Gastroesophageal sphincter (tissue), 4 donors: ENCODE measurements at regions not wholly inside any gene's neighbourhood (a gene's known extent, or its start where the extent isn't known, plus 50 kb on each side); places are given as distances from the start of the nearest gene placed in this dataset.

Source experiments
- ATAC-seq: fragments of 150-250 bp; one replicate; pipeline ENCODE4 v1.9.1; 2016; ENCODE audit warnings: mild to moderate bottlenecking, moderate library complexity
- H3K27ac ChIP-seq, 4 donors: fragments of 200-600 bp; sonication (generic) in 3 of 4; 1 replicate in 3 of 4; 2 replicates in 1 of 4; pipeline ENCODE4 v1.5.1; 2016 to 2019
- H3K27me3 ChIP-seq: fragments of 200-600 bp; sonication (generic); one replicate; pipeline ENCODE4 v1.5.1; 2019
- H3K36me3 ChIP-seq, 2 donors: fragments of 200-600 bp; sonication (generic); one replicate each; pipeline ENCODE4 v1.5.1; 2019; ENCODE audit warnings: control low read depth in 1 of 2
- H3K4me1 ChIP-seq, 3 donors: fragments of 200-600 bp; sonication (generic); 1 replicate in 2 of 3; 2 replicates in 1 of 3; pipeline ENCODE4 v1.5.1; 2016 to 2019; ENCODE audit warnings: control low read depth in 2 of 3
- H3K4me3 ChIP-seq, 2 donors: fragments of 200-600 bp; sonication (generic); one replicate each; pipeline ENCODE4 v1.5.1; 2019; ENCODE audit warnings: mild to moderate bottlenecking in 1 of 2, moderate library complexity in 1 of 2
- H3K9me3 ChIP-seq, 3 donors: fragments of 200-600 bp; sonication (generic); one replicate each; pipeline ENCODE4 v1.5.1; 2017 to 2019; ENCODE audit warnings: control low read depth in 2 of 3
- EP300 ChIP-seq: sonication (generic); formaldehyde crosslinking; IDR thresholded peaks from one replicate; pipeline ENCODE4 v1.6.1; 2017; ENCODE audit warnings: antibody characterized with exemption, mild to moderate bottlenecking
- POLR2A ChIP-seq, 2 donors: fragments of 450-650 bp; IDR thresholded peaks; one replicate each; pipeline ENCODE4 v1.6.1; 2017; ENCODE audit warnings: antibody characterized with exemption in 2 of 2, mild to moderate bottlenecking in 2 of 2, moderate library complexity in 1 of 2
- POLR2AphosphoS5 ChIP-seq: sonication (generic); formaldehyde crosslinking; IDR thresholded peaks from one replicate; pipeline ENCODE4 v1.6.1; 2017; ENCODE audit warnings: antibody characterized with exemption
- WGBS, 2 donors: methylation state at CpG; one replicate each; pipeline ENCODE4 v1.1.5; 2018; ENCODE audit warnings: low coverage in 1 of 2; 5-methylcytosine and 5-hydroxymethylcytosine counted together
- TF ChIP-seq, protein P1 (sequence below), 4 experiments: fragments of 200-600 bp in 2 of 4; fragments of 450-650 bp in 2 of 4; sonication (generic) in 1 of 4; IDR thresholded peaks; one replicate each; pipeline ENCODE4 v1.5.1; 2017 to 2019; ENCODE audit warnings: antibody characterized with exemption in 4 of 4, mild to moderate bottlenecking in 2 of 4, moderate library complexity in 2 of 4

DNA sequence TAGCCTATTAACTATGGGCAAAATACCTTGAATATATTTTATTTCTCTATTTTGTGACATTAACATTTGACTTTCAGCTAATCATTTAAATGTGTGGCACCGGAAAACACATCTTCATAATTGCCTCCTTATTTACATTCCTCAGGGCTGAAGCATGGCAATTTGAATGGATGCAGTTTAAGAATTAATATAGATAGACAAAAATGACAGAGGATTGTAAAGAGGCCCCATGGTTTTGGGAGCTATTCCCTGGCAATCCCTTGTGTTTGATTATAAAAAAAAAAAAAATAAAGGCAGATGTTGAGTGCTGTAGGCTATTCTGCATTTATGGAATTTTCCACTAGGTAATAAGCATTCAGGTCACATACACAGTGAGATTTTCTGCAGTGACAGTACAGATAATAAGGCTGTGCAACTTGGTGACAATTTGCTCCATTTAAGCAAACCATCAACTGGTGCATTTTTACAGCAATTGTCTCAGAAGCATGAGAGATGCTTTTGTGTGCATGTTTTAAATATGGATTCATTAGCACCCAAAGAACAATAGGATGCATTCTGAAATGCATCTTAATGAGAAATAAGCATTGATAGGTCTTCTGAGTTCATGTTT lies 123.2 kb upstream of the SLC38A4 start:
- Histone ChIP-seq H3K4me3 (no peak overlapping the region), H3K36me3 (no peaks in the 10 kb centered on the region), H3K27me3 (no peaks in the 10 kb centered on the region), H3K4me1 (no peaks in the 10 kb centered on the region), H3K9me3 (no peaks in the 10 kb centered on the region), H3K27ac (no peak overlapping the region)
- TF ChIP-seq EP300 (no peak), POLR2AphosphoS5 (no peak), POLR2A (IDR thresholded peaks at IDR 0.05) (no peak)
- TF ChIP-seq, protein P1, sequence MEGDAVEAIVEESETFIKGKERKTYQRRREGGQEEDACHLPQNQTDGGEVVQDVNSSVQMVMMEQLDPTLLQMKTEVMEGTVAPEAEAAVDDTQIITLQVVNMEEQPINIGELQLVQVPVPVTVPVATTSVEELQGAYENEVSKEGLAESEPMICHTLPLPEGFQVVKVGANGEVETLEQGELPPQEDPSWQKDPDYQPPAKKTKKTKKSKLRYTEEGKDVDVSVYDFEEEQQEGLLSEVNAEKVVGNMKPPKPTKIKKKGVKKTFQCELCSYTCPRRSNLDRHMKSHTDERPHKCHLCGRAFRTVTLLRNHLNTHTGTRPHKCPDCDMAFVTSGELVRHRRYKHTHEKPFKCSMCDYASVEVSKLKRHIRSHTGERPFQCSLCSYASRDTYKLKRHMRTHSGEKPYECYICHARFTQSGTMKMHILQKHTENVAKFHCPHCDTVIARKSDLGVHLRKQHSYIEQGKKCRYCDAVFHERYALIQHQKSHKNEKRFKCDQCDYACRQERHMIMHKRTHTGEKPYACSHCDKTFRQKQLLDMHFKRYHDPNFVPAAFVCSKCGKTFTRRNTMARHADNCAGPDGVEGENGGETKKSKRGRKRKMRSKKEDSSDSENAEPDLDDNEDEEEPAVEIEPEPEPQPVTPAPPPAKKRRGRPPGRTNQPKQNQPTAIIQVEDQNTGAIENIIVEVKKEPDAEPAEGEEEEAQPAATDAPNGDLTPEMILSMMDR (IDR thresholded peaks at IDR 0.05): no peak
- ATAC-seq: no peak
- WGBS, 2 donors: 43% methylated on average over 1 of the region's 1 CpG

DNA sequence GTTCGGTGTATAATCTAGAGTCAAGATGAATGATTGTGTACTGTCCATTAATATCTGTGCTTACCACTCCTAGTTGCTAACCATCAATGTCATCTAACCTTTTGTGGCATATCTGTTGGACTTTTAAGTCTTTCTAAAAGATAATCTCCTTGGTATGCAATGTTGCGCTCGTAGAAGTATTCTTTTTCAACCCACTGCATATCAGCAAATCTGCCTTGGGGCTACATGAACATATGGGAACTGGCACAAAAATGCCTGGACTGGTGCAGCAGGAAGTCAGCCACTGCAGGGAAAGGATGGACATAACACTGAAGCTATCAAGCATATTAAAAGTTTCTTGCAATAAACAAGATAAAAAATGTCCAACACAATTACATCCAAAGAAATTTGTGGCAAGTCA lies 124.3 kb upstream of the SLC38A4 start:
- TF ChIP-seq POLR2AphosphoS5: no peak
- TF ChIP-seq, protein P1 (IDR thresholded peaks at IDR 0.05): no peak
- no peak for TF ChIP-seq EP300
- no peak for TF ChIP-seq POLR2A (IDR thresholded peaks at IDR 0.05)
- Histone ChIP-seq H3K36me3 (no peaks in the 10 kb centered on the region), H3K27ac (no peak overlapping the region), H3K9me3 (no peaks in the 10 kb centered on the region), H3K4me3 (no peak overlapping the region), H3K4me1 (no peaks in the 10 kb centered on the region), H3K27me3 (no peaks in the 10 kb centered on the region)
- ATAC-seq: no peak
- 81 to 84% methylated on average over 3 of the region's 3 CpGs for WGBS, 2 donors

DNA sequence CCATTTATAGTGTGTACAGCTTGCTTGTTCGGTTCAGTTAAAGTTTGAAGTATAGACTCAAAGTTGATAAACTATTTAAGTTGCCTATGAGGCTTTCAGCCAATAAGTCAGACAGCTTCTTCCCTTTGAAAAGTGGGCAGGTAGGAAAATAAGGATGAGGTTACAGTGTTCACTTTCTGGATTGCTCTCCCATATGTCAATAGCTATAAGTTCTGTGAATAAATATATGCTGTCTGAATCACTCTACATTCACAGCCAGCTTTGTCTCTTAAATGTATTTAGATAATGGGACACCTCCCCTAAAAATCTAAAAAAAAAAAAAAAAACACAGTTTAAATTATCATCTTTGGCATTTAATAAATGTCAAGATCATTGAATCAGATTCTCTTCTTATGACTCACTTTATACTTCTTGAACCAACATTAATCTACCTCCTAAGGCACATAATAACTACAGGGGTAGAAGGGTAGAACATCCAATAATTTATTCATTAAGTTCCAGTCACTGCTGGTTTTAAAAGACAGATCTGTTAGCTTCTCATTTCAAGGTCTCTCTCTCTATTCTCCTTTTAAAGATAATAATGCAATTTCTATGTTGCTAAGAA lies 126.4 kb upstream of the PCED1B start:
- H3K4me3 ChIP-seq: no peak overlapping the region
- TF ChIP-seq POLR2AphosphoS5 (no peak), POLR2A (IDR thresholded peaks at IDR 0.05) (no peak), EP300 (no peak)
- TF ChIP-seq, protein P1 (IDR thresholded peaks at IDR 0.05): no peak
- no peaks in the 10 kb centered on the region for H3K27me3 ChIP-seq
- 47 to 100% methylated on average over 1 of the region's 1 CpG for WGBS, 2 donors
- no peaks in the 10 kb centered on the region for H3K9me3 ChIP-seq
- H3K4me1 ChIP-seq: no peaks in the 10 kb centered on the region
- no peak for ATAC-seq
- H3K27ac ChIP-seq: no peak overlapping the region
- no peaks in the 10 kb centered on the region for H3K36me3 ChIP-seq

DNA sequence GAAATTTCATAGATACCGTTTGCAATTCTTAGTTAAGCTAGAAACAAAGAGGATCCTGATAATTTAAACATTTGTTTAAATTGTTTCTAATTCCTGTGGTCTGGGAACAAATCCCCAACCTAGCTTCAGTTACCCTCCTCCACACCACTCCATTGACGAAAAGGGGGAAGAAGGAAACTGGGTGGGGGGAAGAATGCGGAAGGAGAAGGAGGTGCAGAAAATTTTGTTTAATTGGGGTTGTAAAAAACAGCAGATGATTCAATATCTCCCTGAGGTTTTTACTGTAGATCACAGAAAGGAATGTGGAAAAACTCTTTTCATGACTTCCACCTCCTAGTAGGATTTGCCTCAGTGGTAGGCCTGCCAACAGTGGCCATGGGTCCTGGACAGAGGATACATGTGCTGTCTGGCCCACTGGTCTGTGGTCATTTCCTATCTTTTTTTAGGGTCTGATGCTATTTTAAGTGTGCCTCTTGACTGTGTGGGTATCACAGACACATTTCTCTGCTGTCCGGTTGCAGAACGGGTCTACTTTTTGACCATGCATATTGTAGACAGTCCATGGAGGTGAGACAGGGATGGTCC lies 122.9 kb upstream of the PCED1B start:
- Histone ChIP-seq H3K9me3 (no peaks in the 10 kb centered on the region), H3K36me3 (no peaks in the 10 kb centered on the region), H3K27me3 (no peaks in the 10 kb centered on the region), H3K4me1 (no peaks in the 10 kb centered on the region), H3K27ac (no peak overlapping the region), H3K4me3 (no peak overlapping the region)
- ATAC-seq: no peak
- no peak for TF ChIP-seq EP300
- no peak for TF ChIP-seq POLR2A (IDR thresholded peaks at IDR 0.05)
- TF ChIP-seq, protein P1 (IDR thresholded peaks at IDR 0.05): no peak
- TF ChIP-seq POLR2AphosphoS5: no peak
- 80 to 85% methylated on average over 4 of the region's 5 CpGs for WGBS, 2 donors

DNA sequence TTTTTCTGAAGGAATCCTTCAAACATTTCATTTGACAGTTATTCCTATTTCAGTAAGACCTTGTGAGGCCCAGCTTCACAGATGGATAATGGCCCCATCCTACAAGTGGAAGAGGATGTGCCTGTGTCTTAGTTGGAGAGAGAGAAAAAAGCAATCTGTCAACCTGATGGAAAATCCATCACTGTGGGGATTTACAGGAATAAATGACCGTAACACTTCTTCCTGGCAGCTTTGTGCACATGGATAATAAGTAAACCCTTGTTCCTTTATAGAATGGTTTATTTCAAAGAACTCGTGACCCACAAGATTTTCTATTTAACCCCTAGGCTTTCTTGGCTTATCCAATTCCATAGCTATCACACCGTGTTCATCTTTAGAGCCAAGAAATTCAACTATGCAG lies 121.4 kb upstream of the PCED1B start:
- no peaks in the 10 kb centered on the region for H3K27me3 ChIP-seq
- H3K36me3 ChIP-seq: no peaks in the 10 kb centered on the region
- TF ChIP-seq, protein P1 (IDR thresholded peaks at IDR 0.05): no peak
- TF ChIP-seq POLR2AphosphoS5 (no peak), POLR2A (IDR thresholded peaks at IDR 0.05) (no peak), EP300 (no peak)
- no peak overlapping the region for H3K4me3 ChIP-seq
- no peaks in the 10 kb centered on the region for H3K9me3 ChIP-seq
- ATAC-seq: no peak
- WGBS, 2 donors: 65 to 70% methylated on average over 3 of the region's 3 CpGs
- no peaks in the 10 kb centered on the region for H3K4me1 ChIP-seq
- H3K27ac ChIP-seq: no peak overlapping the region
